ENCODE measurements at regions not wholly inside any gene's neighbourhood (a gene's known extent, or its start where the extent isn't known, plus 50 kb on each side); places are given as distances from the start of the nearest gene placed in this dataset.

- DNase-seq (ENCODE audit: extremely low spot score, insufficient read length, low read depth) (no peak), FAIRE-seq (no peak)
Measured at GRCh38 chr18:27899893-27900292, 277.0 kb downstream of the CDH2 start.

GRCh38 chr18:27894746-27895145, 282.2 kb downstream of the CDH2 start:
- FAIRE-seq (no peak), DNase-seq (ENCODE audit: extremely low spot score, insufficient read length, low read depth) (no peak)

DNA sequence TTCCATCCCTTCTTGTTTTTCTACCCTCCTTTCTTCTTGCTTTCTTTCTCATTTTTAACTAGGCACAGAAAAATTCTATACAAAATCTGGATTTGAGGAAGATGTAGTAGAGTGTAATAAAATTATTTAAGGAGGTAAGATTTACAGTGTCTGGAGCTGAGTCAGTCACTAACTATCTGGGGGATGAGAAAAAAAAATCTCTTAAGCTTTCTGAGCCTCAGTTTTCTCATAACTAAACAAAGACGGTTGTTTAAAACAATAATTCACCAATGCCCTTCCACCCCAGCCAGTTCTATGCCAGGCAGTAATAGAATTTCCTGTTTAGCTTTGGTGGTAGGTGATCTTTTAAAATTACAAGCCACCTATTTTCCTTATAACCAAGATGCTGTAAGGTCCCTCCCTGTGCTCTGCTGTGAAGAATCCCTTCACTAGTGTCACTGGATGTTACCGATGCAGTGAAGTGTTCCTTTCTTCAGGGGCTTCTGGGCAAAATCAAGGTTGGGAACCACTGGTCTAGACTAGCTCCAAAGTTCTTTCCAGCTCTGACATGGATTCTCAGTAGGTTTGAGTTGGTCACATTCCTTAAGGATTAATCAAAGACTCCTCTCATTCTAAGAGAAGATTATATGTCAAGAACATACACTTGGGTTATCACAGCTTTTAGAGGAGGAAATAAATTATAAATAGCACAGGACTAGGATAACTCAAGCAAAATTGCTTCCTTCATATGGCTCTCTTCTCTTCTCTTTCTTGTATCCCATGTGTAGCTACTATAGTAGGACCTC, 289.0 kb downstream of the CDH2 start:
- DNase-seq (ENCODE audit: extremely low spot score, insufficient read length, low read depth): no peak

DNA sequence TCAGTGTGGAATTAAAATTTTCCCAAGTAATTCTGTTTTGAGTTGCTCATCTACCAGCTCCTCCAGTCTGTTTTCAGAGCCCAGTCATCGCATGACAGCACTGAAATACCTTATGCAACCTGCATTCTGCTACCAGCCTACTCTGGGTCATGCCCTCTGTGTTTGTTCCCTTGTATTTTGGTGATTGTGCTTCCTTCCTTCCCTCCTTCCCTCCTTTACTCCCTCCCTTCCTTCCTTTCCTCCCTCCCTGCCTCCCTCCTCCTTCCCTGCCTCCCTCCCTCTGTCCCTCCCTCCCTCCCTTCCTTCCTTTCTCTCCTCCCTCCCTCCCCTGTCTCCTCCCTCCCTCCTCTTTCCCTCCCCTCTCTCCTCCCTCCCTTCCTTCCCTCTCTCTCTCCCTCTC, 289.6 kb downstream of the CDH2 start:
- FAIRE-seq (no peak), DNase-seq (ENCODE audit: extremely low spot score, insufficient read length, low read depth) (no peak)

More for the DNA sequence above, 289.0 kb downstream of the CDH2 start:
- FAIRE-seq: no peak

- no peak for FAIRE-seq
- no peak for DNase-seq (ENCODE audit: extremely low spot score, insufficient read length, low read depth)
Measured at GRCh38 chr18:27879540-27879939, 297.4 kb downstream of the CDH2 start.

DNA sequence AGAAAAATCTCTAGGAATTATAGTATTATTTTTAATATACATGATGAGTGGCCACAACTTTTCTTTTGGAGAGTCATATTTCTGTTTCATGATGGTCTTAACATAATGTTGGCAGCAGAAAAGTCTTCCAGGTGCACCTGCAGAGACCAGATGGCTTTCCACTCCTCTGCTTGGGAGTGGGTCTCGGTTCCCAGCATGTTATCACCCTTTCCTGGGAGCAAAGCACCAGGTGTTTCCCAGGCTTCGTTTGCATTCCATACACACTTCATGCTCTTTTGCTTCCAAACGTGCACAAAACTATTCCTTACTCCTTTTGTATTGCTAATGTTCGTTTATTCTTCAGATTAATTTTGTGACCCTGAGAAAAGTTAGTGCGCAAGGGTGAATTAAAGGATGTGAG, 305.2 kb downstream of the CDH2 start:
- FAIRE-seq (no peak), DNase-seq (ENCODE audit: extremely low spot score, insufficient read length, low read depth) (no peak)

DNA sequence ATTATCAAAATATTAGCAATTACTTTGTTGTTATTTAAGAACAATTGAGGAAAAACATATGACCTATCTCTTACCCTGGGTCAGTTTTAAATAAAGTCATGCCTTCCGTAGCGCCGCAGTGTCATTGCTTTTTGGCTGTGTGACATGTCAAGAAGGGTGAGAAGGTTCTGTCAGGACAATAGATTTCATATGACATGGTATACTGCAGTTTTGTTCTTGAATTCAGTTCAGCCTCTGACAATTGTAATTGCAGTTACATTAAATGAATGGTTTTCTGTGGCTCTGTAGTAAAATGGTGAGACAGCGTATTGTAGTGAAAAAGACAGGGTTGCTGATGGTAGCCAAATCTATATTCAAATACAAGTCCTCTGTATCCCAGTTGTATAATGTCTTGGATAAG, 307.2 kb downstream of the CDH2 start:
- no peak for FAIRE-seq

DNA sequence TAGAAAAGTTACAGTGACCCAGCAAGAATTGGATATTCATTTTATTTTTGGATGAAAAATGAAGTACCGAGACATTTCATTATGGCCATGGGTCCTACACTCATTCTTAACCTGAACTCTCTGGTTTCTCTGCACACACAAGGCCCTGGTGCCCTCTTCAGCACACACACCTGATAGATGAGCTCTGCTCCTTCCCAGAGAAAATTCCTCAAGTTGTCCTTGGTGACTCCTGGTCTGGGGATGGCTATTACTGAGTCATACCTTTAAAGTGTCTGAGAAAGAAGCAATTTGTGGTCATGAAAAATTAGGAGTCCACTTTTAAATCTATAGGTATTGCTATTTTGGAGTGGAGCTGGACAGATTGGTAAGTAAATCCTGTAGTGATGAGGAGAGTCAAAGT, 311.5 kb downstream of the CDH2 start:
- FAIRE-seq (no peak), DNase-seq (ENCODE audit: extremely low spot score, insufficient read length, low read depth) (no peak)

More for the DNA sequence above, 307.2 kb downstream of the CDH2 start:
- DNase-seq (ENCODE audit: extremely low spot score, insufficient read length, low read depth): no peak

DNA sequence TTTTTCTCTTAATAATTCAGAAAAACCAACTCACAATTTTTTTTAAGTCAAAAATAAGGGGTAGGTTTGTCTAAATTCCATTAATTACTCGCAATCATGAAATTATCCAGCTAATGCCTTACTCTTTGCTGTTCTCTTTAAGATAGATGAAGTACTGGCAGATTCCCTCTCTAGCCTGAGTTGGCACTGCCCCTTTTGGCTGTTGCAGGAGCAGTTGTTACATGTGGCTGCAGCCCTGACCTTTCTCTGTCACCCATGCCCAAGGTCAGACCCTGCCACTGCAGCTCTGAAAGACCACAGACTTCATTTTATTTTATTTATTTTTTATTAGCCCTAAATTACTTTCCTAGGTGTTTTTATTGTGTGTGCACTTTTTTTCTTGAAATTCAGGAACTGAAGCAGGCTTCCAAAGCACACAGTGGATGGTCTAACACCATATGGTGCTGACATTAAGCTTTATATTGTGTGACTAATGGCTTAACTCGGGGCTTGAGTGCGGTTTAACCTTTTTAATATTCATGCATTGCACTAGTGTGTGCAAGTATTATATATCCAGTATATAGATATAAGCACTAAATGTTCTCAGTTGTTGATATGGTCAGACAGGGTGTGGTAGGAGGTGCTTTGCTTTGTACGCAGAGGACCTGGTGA, 313.0 kb downstream of the CDH2 start:
- DNase-seq (ENCODE audit: extremely low spot score, insufficient read length, low read depth) (no peak), FAIRE-seq (no peak)

DNA sequence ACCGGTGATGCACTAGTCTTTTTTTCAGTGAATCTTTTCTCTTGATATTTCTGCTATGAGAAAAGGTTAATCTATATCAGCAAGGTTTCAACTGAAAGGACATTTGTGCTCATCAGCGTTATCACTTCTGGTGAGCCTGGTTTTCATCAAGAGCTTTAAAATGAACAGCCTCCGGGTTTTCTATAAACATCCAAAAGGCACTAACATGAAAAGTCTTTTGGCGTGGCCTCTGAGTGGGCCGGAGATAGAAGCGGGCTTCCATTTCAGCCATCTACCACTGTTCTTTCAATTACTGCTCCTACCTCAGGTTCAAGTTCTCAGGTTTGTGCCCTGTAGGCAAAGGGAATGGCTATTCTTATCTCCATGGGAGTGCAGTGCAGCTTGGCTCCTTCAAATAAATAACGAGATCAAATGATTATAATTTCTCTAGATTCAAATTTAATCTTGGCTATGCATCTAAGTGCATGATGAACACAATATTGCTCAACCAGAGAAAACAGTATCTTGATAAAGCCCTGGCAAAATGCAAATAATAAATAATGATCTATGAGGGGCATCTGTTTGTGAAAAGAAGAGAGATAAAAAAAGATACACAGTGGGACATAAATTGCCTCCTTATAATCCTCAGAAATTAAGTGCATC, 314.8 kb downstream of the CDH2 start:
- FAIRE-seq (no peak), DNase-seq (ENCODE audit: extremely low spot score, insufficient read length, low read depth) (no peak)

- no peak for DNase-seq (ENCODE audit: extremely low spot score, insufficient read length, low read depth)
- FAIRE-seq: no peak
Measured at GRCh38 chr18:27861539-27861938, 315.4 kb downstream of the CDH2 start.

- no peak for DNase-seq (ENCODE audit: extremely low spot score, insufficient read length, low read depth)
- FAIRE-seq: no peak
Measured at GRCh38 chr18:27860701-27861107, 316.2 kb downstream of the CDH2 start.

DNA sequence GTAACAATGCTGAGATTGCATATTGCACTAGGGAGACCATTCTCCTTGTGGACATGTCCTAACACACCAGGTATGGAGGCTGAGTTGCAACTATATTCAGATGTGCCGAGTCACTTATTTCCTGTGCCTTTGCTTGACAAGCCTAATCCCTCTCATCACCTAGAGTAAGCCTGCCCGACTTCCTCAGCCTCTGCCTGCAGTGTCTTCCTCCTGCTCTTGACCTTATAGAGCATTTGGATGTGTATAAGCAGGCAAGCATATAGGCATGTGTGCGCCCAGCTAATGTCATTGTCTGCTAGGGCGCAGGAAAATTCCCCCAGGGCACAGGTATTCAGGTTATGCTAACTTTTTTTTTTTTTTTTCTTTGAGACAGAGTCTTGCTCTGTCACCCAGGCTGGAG, 316.9 kb downstream of the CDH2 start:
- FAIRE-seq: no peak
- DNase-seq (ENCODE audit: extremely low spot score, insufficient read length, low read depth): no peak

DNA sequence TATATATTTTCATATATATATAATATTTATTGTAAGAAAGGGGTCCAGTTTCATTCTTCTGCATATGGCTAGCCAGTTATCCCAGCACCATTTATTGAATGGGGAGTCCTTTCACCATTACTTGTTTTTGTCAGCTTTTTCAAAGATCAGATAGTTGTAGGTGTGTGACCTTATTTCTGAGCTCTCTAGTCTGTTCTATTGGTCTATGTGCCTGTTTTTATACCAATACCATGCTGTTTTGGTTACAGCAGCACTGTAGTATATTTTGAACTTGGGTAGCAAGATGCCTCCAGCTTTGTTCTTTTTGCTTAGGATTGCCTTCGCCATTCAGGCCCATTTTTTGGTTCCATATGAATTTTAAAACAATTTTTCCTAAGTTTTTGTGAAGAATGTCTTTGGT, 320.1 kb downstream of the CDH2 start:
- DNase-seq (ENCODE audit: extremely low spot score, insufficient read length, low read depth): no peak
- FAIRE-seq: no peak

GRCh38 chr18:27855486-27855885, 321.4 kb downstream of the CDH2 start:
- FAIRE-seq (no peak), DNase-seq (ENCODE audit: extremely low spot score, insufficient read length, low read depth) (no peak)

DNA sequence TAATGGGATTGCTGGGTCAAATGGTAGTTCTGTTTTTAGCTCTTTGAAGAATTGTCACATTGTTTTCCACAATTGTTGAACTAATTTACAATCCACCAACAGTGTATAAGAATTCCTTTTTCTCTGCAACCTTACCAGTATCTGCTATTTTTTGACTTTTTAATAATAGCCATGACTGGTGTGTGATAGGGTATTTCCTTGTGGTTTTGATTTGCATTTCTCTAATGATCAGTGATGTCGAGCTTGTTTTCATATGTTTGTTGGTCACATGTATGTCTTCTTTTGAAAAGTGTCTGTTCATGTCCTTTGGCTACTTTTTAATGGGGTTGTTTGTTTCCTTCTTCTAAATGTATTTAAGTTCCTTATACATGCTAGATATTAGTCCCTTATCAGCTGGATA, 322.3 kb downstream of the CDH2 start:
- FAIRE-seq (no peak), DNase-seq (ENCODE audit: extremely low spot score, insufficient read length, low read depth) (no peak)

- DNase-seq (ENCODE audit: extremely low spot score, insufficient read length, low read depth) (no peak), FAIRE-seq (no peak)
Measured at GRCh38 chr18:27848336-27848735, 328.6 kb downstream of the CDH2 start.

DNA sequence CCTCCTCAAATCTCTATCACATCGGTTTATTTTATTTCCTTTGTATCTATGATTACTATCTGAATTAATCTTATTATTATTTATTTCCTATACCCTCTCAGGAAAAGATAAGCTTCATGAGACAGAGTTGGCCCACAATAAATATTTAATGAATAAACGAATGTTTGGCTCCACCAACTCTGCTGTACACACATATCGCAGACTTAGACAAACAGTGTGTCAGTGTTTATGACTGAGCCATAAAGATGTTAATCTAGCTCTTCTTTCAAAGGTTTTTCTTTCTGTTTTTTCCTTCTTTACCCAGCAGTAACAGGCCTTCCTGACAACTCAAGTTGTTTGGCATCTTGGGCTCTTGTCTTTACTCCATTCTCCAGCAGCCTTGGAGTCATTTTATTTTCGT, 329.5 kb downstream of the CDH2 start:
- FAIRE-seq (no peak), DNase-seq (ENCODE audit: extremely low spot score, insufficient read length, low read depth) (no peak)

DNA sequence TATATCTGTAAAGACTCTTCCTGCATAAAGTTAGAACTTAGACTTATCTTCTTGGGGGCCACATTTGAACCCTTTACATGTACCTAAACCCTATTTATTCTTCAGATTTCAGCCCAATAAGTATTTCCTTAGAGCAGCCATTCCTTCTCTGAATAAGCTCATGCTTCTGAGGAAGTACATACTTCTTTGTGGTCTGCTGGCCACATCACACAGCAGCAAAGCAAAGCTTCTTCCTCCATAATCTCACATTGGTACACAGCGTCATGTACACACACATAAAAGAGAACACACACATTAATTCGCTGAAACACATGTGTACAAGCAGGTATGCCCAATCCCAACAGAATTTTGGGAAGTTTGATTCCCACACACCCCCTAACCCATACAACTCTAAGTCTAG, 331.0 kb downstream of the CDH2 start:
- DNase-seq (ENCODE audit: extremely low spot score, insufficient read length, low read depth): no peak
- FAIRE-seq: no peak

GRCh38 chr18:27843783-27844777, 332.9 kb downstream of the CDH2 start:
- FAIRE-seq (no peak), DNase-seq (ENCODE audit: extremely low spot score, insufficient read length, low read depth) (no peak)

Measured in GM18507 (cell line).